ENCODE measurements at regions not wholly inside any gene's neighbourhood (a gene's known extent, or its start where the extent isn't known, plus 50 kb on each side); places are given as distances from the start of the nearest gene placed in this dataset.
"Not testable (repeated sequence)": the region's sequence is repeated elsewhere in the genome, so short reads cannot be mapped to it uniquely, and the experiment has no call there.

DNA sequence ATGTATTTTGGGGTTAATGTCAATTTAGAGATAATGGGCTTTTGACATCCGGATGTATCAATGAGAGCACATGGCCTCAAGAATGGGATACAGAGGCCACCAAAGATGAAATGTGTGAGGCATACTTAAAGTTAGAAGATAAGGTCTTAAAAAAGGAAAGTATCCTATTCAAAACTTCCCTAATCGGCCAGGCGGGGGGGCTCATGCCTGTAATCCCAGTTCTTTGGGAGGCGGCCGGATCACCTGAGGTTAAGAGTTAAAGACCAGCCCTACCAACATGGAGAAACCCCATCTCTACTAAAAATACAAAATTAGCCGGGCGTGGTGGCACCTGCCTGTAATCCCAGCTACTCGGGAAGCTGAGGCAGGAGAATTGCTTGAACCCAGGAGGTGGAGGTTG, 421.3 kb upstream of the SLITRK5 start:
- TF ChIP-seq CTCF (conservative IDR thresholded peaks at IDR 0.05; ENCODE audit: low read length); EZH2phosphoT487 (IDR thresholded peaks at IDR 0.05; ENCODE audit: borderline replicate concordance, low read depth, low read length): not testable (repeated sequence)
